ENCODE measurements at regions not wholly inside any gene's neighbourhood (a gene's known extent, or its start where the extent isn't known, plus 50 kb on each side); places are given as distances from the start of the nearest gene placed in this dataset.

- H3K4me3 ChIP-seq (ENCODE audit: control insufficient read depth, low read depth, low read length), result no peak overlapping the region
- no peak for TF ChIP-seq CTCF (conservative IDR thresholded peaks at IDR 0.05; ENCODE audit: control insufficient read depth, insufficient read depth, low read depth, low read length)
- DNase-seq (ENCODE audit: low read depth), result no peak
Observed at GRCh38 chr1:193525411-193525810, 339.0 kb upstream of the B3GALT2 start.

- no peak for TF ChIP-seq CTCF (conservative IDR thresholded peaks at IDR 0.05; ENCODE audit: control insufficient read depth, insufficient read depth, low read depth, low read length)
- DNase-seq (ENCODE audit: low read depth), result no peak
- H3K4me3 ChIP-seq (ENCODE audit: control insufficient read depth, low read depth, low read length), result no peak overlapping the region
Observed at GRCh38 chr1:193524616-193525015, 338.2 kb upstream of the B3GALT2 start.

DNA sequence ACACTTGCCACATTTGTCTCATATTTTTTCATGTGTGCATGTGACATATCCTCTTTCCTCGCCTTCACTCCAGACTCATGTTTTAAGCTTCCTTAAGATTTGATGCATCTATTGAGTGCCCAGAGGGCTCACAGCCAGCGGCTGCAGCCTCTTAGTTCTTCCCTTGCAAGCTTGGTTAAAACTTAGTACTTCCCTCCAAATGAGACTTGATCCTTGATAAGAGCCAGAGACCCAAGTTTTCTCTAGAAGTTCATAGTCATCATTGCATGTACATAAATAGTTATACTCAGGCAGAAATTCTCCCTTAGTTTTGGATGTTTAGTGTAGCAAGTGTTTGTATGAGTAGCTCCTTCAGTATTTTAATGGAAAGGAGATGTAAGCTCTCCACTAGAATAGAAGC, 337.6 kb upstream of the B3GALT2 start:
- no peak for TF ChIP-seq CTCF (conservative IDR thresholded peaks at IDR 0.05; ENCODE audit: control insufficient read depth, insufficient read depth, low read depth, low read length)
- no peak overlapping the region for H3K4me3 ChIP-seq (ENCODE audit: control insufficient read depth, low read depth, low read length)
- no peak for DNase-seq (ENCODE audit: low read depth)

- DNase-seq (ENCODE audit: low read depth), result no peak
- no peak overlapping the region for H3K4me3 ChIP-seq (ENCODE audit: control insufficient read depth, low read depth, low read length)
- no peak for TF ChIP-seq CTCF (conservative IDR thresholded peaks at IDR 0.05; ENCODE audit: control insufficient read depth, insufficient read depth, low read depth, low read length)
Observed at GRCh38 chr1:193520472-193520871, 334.1 kb upstream of the B3GALT2 start.

DNA sequence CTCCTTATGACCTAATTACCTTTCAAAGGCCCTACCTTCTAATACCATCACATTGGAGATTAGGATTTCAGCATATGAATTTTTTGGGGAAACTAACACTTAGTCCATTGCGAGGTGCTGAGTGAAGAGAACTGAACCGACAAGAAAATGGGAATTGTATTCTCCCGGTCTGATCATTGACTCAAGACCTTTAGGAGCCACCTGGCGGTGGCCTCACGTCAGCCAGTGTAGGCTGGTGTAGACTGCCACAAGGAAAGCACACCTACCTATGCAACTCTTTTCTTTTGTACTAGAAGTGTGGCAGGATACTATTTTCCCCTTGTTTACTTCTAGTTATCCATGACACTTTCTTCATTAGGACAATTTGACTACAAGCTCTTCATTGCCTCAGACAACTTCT, 333.5 kb upstream of the B3GALT2 start:
- no peak overlapping the region for H3K4me3 ChIP-seq (ENCODE audit: control insufficient read depth, low read depth, low read length)
- no peak for DNase-seq (ENCODE audit: low read depth)
- no peak for TF ChIP-seq CTCF (conservative IDR thresholded peaks at IDR 0.05; ENCODE audit: control insufficient read depth, insufficient read depth, low read depth, low read length)

- DNase-seq (ENCODE audit: low read depth), result no peak
- no peak for TF ChIP-seq CTCF (conservative IDR thresholded peaks at IDR 0.05; ENCODE audit: control insufficient read depth, insufficient read depth, low read depth, low read length)
- H3K4me3 ChIP-seq (ENCODE audit: control insufficient read depth, low read depth, low read length), result no peak overlapping the region
Observed at GRCh38 chr1:193516755-193517388, 330.5 kb upstream of the B3GALT2 start.

- H3K4me3 ChIP-seq (ENCODE audit: control insufficient read depth, low read depth, low read length), result no peak overlapping the region
- DNase-seq (ENCODE audit: low read depth), result no peak
- no peak for TF ChIP-seq CTCF (conservative IDR thresholded peaks at IDR 0.05; ENCODE audit: control insufficient read depth, insufficient read depth, low read depth, low read length)
Observed at GRCh38 chr1:193514397-193514796, 328.0 kb upstream of the B3GALT2 start.
